GM21381 (cell line): ENCODE measurements at regions not wholly inside any gene's neighbourhood (a gene's known extent, or its start where the extent isn't known, plus 50 kb on each side); places are given as distances from the start of the nearest gene placed in this dataset.

Source experiments
- ATAC-seq: cut with Tn5 transposase; IDR thresholded peaks from one replicate; pipeline ENCODE4 v1.9.1; 2021; ENCODE audit warnings: mild to moderate bottlenecking, moderate library complexity; ENCODE audit not compliant: unreplicated experiment

DNA sequence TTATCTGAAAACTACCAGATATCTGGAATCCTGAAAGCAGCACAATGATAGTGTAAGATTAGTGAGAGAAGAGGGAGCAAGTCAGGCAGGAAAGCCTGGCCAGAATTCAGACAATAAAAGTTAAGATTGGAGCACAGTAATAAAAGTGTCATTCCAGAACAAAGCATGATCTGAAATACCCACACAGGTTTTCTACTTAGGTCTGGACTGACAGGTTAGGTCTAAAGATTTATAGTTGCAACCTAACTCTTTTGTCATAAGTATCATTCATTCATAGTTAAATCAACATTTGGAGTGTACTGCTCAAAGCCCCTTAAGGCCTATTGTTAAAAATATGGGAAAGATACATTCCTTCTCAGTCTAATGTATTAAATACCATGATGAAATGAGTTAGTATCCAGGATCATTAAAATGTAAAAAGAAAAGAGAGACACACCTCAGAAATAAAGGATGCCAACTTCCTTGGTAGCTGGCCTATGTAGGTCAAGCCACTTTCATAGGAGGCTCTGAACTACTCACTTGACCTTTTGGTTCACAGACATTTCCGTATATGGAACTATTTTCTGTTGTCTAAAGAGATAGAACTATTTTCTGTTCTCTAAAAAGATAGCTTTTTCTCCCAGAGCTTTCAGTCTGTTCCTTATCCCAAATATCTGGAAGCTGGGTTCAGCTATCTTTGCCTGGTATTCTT is 105.2 kb downstream of the FAS start:
- no peak for ATAC-seq

DNA sequence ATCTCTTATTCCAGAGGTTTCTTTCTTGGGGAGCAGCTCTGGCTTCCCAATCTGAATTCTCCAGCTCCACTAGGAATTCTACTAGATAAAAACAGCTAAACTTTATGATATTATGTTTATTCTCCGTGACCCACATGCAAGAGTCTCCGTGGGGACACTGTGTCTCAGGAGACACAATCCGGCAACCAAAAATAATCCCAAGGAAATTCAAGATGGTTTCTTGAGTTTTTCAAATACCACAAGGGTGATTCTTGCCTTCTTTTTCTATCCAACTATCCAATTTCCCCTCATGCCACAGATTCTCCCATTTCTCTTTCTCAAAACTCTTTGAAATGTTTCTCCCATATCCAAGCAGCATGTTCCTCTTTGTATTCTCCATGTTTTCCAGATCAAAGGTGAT is 103.1 kb downstream of the FAS start:
- no peak for ATAC-seq

DNA sequence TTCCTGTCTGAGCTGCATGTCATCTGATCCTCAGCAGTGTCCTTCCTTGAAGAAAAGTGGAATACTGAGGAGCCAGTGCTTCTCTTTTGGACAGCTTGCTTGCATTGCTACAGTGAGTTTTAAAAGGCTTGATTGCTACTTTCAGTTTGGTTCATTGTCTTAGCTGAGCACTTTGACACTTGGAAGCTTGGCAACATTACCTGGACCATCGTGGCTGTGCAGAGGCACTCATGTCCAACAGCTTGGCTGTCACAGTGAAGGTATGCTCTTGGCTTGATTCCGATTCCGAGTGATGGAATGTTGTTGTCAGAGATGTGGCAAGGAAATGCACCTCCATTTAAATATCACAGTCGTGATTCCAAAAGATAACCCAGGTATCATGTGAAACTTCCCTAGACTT is 102.4 kb downstream of the FAS start:
- ATAC-seq, result no peak

- ATAC-seq, result no peak
Measured at GRCh38 chr10:89092439-89092838, 101.8 kb downstream of the FAS start.

DNA sequence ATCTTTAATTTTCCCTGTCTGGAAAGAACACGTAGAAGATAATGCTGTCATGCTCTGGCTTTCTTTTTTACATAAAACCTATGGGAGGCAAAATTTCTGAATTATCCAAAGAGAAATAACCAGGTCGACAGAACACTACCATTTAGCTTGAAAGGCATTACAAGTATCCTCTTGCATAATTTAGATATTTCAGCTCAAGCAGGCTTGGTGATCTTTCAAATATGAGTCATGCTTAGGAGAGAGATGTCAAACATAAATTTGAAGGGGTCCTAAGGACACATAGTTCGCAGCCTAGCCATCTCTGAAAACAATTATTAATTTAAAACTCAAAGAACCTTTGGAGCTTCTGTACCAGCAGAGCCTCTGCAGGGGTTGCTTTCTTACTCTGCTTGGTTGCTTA is 100.9 kb downstream of the FAS start:
- ATAC-seq, result no peak

DNA sequence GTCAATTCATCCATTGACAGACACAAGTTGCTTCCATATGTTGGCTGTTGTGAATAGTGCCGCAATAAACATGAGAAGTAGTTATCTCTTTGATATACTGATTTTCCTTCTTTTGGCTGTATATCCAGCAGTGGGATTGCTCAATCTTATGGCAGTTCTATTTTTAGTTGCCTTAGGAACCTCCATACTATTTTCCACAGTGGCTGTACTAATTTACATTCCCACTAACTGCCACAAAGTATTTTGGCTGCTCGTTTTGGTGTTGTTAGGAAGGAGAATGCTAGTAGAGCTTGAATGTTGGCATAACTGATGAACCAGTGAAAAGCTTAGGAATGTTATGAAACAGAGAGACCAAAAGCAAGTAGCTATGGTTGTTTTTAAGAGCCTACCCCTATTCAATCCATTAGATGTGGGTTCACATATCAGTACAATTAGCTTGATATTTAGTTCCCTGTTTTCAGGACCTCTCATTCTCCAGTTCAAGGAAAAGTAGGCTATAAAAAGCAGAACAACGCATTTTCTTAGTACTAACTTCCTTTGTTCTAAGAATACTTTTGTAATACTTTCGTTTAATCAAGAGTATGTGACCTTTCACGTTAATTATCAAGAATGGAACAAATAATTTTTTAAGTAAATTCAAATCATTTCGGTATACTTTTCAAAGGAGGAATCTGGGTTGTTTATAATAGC is 100.3 kb downstream of the FAS start:
- no peak for ATAC-seq

DNA sequence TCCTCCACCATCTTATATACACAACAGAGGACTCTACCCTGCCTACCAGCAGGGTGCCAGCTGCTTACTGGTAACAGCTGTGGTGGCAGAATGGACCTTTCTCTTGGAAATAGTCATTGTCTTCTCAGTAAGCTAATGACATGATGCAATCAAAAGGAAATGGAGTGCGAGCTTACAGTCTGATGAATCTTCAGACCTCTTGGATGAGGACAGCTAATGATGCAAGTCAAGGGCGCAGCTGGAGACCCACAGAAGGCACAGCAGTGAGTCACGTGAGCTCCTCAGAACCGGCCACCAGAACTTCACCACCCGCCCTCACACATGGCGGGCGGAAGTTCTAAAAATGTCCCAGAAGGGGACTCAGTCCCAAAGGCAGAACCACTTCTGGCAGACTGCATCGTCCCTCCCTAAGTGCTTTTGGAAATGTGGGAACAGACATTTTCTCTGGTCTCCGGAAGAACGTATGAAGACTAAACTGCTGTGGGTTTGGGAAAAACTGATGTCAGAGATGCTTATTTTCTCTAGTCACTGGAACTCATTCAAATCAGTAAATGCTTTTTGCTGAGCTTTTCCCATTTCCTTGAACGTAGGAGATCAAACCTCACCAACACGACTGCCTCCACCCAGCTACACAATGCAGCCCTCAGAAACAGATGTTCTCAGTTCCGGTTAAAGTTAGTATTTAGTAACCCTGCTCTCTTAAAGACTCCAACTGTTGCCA is 96.4 kb downstream of the FAS start:
- ATAC-seq, result no peak

DNA sequence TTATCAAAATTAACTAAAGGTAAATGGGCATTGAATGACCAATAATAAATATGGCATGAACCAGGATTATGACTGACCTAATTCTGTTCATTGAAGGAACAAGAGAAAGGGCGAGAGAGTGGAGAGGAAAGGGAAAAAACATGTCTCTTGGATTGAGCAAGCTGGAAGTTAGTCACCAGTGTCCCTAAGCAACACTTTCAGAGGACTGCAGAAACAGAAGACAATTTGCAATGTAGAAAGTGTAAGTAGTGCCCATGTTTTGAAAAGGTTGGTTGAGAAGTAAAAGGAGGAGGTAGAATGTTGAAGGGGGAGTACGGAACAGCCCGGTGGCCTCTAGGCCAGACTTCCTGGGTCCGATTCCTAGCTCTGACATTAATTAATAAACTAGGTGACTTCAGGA is 94.6 kb downstream of the FAS start:
- ATAC-seq, result no peak

GRCh38 chr10:89082086-89082485 is 91.5 kb downstream of the FAS start:
- ATAC-seq, result no peak

GRCh38 chr10:89080660-89081059 is 90.1 kb downstream of the FAS start:
- no peak for ATAC-seq

- ATAC-seq, result no peak
Measured at GRCh38 chr10:89079961-89080360, 89.4 kb downstream of the FAS start.

- no peak for ATAC-seq
Measured at GRCh38 chr10:89078724-89079672, 88.4 kb downstream of the FAS start.

DNA sequence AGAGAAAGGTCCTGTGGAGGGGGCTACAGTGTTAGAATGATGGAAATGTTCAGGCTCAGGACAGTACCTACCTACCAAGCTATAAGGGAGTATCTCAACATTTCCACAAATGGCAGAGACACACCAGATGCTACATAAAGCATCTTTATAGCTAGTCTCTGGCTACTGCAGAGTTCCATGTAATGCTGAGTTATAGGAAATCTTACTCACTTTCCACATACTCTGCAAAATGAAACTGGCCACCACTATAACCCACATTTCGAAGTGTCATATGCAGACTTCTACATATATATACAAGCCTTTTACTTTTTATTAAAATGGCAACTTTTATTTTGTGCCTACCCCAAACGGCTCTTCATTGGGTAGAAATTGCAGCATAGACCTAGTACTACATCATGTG is 85.5 kb downstream of the FAS start:
- ATAC-seq, result no peak

- no peak for ATAC-seq
Measured at GRCh38 chr10:89075631-89076030, 85.0 kb downstream of the FAS start.

- no peak for ATAC-seq
Measured at GRCh38 chr10:89074120-89074519, 83.5 kb downstream of the FAS start.

- ATAC-seq, result no peak
Measured at GRCh38 chr10:89073719-89074118, 83.1 kb downstream of the FAS start.

DNA sequence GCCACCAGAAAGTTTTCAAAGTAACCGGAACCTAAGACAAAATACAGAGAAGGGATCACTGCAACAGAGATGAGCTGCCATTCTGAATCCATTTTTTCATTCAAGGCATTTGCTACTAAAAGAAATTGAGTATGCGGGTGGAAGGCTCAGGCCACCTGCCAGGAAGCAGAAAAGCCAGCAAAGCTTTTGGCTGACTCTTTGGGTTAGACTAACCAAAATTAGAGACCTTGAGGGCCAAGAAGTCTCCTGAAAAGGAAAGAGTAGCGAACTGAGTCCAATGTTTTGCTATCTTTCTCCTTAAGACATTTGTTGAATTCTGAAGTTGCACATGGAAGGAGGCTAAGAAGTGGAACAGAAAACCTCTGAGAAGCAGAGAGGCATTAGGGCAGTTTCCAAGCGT is 79.0 kb downstream of the FAS start:
- no peak for ATAC-seq
